ENCODE measurements at regions not wholly inside any gene's neighbourhood (a gene's known extent, or its start where the extent isn't known, plus 50 kb on each side); places are given as distances from the start of the nearest gene placed in this dataset.
"Not testable (repeated sequence)": the region's sequence is repeated elsewhere in the genome, so short reads cannot be mapped to it uniquely, and the experiment has no call there.

DNA sequence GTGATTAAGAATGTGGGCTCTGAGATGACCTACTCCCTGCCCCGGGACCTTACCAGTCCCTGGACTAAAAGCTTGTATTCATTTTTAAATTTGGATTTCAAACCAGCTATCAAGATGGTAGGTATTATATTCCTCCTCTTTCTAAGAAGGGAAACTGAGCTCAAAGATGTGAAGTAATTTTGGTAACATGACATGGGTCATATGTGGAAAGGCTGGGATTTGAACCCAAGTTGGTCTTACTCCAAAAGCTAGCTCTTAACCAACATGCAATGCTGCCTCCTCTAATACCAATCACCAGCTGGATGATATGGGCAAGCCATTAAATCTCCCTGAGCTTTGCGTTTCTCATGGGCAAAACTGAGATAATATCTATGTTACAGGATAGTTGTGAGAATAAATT is 166.4 kb upstream of the SLC38A2 start:
- no peak overlapping the region for H3K4me3 ChIP-seq (replicated peaks; ENCODE audit: low read depth, low read length)
- TF ChIP-seq, protein P1, sequence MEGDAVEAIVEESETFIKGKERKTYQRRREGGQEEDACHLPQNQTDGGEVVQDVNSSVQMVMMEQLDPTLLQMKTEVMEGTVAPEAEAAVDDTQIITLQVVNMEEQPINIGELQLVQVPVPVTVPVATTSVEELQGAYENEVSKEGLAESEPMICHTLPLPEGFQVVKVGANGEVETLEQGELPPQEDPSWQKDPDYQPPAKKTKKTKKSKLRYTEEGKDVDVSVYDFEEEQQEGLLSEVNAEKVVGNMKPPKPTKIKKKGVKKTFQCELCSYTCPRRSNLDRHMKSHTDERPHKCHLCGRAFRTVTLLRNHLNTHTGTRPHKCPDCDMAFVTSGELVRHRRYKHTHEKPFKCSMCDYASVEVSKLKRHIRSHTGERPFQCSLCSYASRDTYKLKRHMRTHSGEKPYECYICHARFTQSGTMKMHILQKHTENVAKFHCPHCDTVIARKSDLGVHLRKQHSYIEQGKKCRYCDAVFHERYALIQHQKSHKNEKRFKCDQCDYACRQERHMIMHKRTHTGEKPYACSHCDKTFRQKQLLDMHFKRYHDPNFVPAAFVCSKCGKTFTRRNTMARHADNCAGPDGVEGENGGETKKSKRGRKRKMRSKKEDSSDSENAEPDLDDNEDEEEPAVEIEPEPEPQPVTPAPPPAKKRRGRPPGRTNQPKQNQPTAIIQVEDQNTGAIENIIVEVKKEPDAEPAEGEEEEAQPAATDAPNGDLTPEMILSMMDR (IDR thresholded peaks at IDR 0.05; ENCODE audit: low read depth, low read length, missing control alignments), result no peak
- DNase-seq (ENCODE audit: extremely low read depth, low read depth), result no peak

DNA sequence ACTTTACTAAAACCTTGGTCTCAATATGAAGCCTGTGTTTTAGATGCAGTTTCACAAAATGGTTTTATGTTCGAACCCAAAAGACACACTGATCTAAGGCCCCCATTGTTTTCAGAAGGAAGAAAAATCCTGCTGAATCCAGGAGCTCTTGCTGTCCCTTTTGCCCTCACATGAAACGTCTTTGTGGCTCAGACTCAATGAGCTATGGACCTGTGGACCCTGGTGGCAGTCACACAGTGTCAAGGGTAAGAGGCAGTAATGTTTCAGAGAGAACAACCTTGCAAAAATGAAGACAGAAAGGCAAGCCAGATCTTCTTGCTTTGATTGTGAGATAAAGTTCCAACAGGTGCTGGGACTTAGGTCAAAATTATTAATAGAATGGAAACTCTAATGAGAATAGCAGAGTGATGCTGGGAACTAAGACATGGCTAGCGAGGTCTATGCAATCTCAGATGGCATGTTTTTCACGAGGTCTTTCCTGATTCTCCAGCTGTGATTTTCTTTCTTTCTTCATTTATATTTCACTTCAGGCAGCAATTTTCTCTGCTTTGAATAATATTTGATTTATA is 164.9 kb upstream of the SLC38A2 start:
- no peak overlapping the region for H3K4me3 ChIP-seq (replicated peaks; ENCODE audit: low read depth, low read length)
- TF ChIP-seq, protein P1 (IDR thresholded peaks at IDR 0.05; ENCODE audit: low read depth, low read length, missing control alignments), result no peak
- no peak for DNase-seq (ENCODE audit: extremely low read depth, low read depth)

DNA sequence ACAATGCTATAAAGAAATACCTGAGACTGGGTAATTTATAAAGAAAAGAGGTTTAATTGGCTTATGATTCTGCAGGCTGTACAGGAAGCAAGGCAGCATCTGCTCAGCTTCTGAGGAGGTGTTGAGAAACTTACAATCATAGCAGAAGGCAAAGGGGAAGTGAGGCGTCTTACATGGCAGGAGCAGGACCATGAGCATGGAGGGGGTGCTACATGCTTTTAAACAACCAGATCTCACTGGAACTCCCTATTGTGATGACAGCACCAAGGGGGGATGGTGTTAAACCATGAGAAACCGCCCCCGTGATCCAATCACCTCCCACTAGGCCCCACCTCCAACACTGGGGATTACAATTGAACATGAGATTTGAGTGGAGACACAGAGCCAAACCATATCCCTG is 163.7 kb upstream of the SLC38A2 start:
- not testable (repeated sequence) for H3K4me3 ChIP-seq (replicated peaks; ENCODE audit: low read depth, low read length); DNase-seq (ENCODE audit: extremely low read depth, low read depth)

DNA sequence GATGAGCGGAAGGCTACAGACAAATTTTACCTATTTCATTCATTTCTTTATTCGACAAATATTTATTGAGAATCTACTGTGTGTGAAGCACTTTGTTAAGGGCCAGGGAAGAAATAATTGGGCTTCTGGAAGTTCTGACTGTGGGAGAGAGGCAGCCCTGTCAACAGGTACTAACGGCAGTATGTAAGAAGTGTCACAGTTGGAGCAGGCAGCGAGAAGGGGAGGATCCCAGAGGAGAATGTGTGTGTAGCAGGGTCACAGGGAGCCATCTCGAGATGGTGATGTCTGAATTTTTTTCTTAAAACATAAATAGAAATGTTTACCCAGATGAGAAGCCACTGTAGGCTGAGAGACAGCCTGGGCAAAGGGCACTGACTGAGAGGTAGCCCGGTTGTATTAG is 163.3 kb upstream of the SLC38A2 start:
- TF ChIP-seq, protein P1 (IDR thresholded peaks at IDR 0.05; ENCODE audit: low read depth, low read length, missing control alignments), result no peak

DNA sequence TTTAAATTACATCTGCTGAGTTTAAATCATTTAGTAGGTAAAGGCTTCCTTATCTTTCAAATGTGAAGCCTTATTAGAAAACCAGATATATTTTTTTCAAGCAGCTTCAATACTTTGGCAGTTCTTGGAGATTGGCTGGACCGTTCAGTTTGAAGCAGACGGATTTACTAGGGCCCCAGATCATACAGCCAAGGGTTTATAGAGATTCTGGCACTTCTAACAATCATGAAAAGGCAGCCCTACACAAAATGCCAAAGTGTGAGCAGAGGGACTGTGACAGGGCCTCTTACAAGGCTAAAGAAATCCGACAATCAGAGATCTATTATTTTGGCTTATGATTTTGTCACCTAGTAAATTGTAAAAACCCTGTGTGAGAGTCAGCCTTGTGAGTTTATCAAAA is 162.8 kb upstream of the SLC38A2 start:
- H3K4me3 ChIP-seq (replicated peaks; ENCODE audit: low read depth, low read length), result no peak overlapping the region
- TF ChIP-seq, protein P1 (IDR thresholded peaks at IDR 0.05; ENCODE audit: low read depth, low read length, missing control alignments), result no peak
- DNase-seq (ENCODE audit: extremely low read depth, low read depth), result no peak

More for the DNA sequence above, 163.3 kb upstream of the SLC38A2 start:
- no peak overlapping the region for H3K4me3 ChIP-seq (replicated peaks; ENCODE audit: low read depth, low read length)
- DNase-seq (ENCODE audit: extremely low read depth, low read depth), result no peak

DNA sequence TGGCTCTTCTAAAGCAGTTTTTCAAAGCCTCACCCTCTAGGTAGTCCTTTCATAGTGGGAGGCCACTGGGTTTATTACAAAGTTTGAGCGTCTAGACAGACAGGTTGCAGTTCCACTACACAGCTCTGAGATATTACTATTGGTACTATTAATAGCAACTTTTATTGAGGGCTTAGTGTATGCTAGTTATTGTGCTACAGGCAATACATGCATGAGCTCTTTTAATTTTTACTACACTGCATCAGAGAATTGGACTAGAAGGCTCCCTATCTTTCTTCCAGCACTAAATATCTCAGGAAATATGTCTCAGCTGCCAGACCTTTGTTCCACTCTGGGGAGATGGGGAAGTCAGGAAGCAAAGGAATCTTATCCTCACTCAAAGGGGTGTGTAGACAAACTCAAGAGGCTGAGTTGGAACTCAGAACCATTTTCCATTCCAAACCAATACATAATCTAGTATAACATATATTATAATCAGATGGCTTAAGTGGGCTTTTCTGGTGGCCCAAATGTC is 161.8 kb upstream of the SLC38A2 start:
- TF ChIP-seq, protein P1 (IDR thresholded peaks at IDR 0.05; ENCODE audit: low read depth, low read length, missing control alignments), result no peak
- DNase-seq (ENCODE audit: extremely low read depth, low read depth), result no peak
- no peak overlapping the region for H3K4me3 ChIP-seq (replicated peaks; ENCODE audit: low read depth, low read length)

DNA sequence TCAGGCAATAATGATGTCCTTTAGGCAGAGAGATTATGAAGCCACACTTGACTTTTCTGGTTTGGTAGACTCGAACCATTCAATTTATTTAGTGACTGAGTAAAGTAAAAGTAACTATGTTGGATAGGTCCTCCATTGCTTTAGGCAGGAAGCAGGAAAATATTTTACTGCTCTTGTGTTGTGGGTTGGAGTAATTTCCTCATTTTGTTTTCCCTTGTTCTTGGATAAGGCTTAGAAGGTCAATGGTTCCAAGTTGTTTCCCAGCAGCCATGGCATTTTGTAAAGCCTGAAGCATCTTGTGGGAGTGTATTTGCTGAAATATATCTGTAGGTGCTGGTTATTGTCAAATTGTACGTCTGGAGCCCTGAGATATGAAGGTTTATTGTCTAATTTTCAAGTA is 161.2 kb upstream of the SLC38A2 start:
- TF ChIP-seq, protein P1 (IDR thresholded peaks at IDR 0.05; ENCODE audit: low read depth, low read length, missing control alignments), result no peak
- no peak for DNase-seq (ENCODE audit: extremely low read depth, low read depth)
- no peak overlapping the region for H3K4me3 ChIP-seq (replicated peaks; ENCODE audit: low read depth, low read length)

All from HFF-Myc (cell line).